Liver (tissue), 1 donor: ENCODE measurements at regions not wholly inside any gene's neighbourhood (a gene's known extent, or its start where the extent isn't known, plus 50 kb on each side); places are given as distances from the start of the nearest gene placed in this dataset.

Experiments
- TF ChIP-seq, protein P1 (sequence below): IDR thresholded peaks from 2 replicates; pipeline ENCODE4 v1.6.1; 2016; ENCODE audit warnings: antibody characterized with exemption
- TF ChIP-seq, protein P2 (sequence below): IDR thresholded peaks from 2 replicates; pipeline ENCODE4 v1.6.1; 2016; ENCODE audit warnings: antibody characterized with exemption, mild to moderate bottlenecking

DNA sequence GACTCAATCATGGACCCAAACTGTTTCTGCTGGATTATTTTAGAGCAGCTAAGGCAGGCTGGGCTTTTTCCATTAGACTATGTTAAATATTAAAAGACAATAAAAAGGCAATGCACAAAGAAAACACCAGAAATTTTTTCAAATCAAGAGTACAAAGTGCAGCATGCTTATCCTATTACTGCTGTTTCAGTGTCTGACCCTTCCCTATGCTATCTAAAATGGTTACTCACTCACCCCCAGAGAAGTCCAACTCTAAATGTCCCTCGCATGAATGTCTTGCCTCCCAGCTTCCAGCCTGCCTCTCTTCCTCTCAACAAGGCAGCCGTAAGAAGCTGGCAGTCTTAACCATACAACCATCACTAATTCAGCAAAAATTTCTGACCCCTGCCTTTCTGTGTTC lies 108.7 kb upstream of the SYT6 start:
- TF ChIP-seq, protein P1, sequence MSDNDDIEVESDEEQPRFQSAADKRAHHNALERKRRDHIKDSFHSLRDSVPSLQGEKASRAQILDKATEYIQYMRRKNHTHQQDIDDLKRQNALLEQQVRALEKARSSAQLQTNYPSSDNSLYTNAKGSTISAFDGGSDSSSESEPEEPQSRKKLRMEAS = no peak
- TF ChIP-seq, protein P2, sequence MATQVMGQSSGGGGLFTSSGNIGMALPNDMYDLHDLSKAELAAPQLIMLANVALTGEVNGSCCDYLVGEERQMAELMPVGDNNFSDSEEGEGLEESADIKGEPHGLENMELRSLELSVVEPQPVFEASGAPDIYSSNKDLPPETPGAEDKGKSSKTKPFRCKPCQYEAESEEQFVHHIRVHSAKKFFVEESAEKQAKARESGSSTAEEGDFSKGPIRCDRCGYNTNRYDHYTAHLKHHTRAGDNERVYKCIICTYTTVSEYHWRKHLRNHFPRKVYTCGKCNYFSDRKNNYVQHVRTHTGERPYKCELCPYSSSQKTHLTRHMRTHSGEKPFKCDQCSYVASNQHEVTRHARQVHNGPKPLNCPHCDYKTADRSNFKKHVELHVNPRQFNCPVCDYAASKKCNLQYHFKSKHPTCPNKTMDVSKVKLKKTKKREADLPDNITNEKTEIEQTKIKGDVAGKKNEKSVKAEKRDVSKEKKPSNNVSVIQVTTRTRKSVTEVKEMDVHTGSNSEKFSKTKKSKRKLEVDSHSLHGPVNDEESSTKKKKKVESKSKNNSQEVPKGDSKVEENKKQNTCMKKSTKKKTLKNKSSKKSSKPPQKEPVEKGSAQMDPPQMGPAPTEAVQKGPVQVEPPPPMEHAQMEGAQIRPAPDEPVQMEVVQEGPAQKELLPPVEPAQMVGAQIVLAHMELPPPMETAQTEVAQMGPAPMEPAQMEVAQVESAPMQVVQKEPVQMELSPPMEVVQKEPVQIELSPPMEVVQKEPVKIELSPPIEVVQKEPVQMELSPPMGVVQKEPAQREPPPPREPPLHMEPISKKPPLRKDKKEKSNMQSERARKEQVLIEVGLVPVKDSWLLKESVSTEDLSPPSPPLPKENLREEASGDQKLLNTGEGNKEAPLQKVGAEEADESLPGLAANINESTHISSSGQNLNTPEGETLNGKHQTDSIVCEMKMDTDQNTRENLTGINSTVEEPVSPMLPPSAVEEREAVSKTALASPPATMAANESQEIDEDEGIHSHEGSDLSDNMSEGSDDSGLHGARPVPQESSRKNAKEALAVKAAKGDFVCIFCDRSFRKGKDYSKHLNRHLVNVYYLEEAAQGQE = no peak
